AG09319 (cell line): ENCODE measurements at regions not wholly inside any gene's neighbourhood (a gene's known extent, or its start where the extent isn't known, plus 50 kb on each side); places are given as distances from the start of the nearest gene placed in this dataset.
"Not testable (repeated sequence)": the region's sequence is repeated elsewhere in the genome, so short reads cannot be mapped to it uniquely, and the experiment has no call there.

Experiments used
- DNase-seq: peaks from one replicate; pipeline ENCODE4 v3.0.0-alpha.2; 2010; ENCODE audit warnings: low read depth; ENCODE audit errors: extremely low read depth
- CTCF ChIP-seq: IDR thresholded peaks from 2 replicates; pipeline ENCODE4 v1.5.1; 2011; ENCODE audit warnings: low read depth, mild to moderate bottlenecking, inconsistent platforms, low read length, moderate library complexity

GRCh38 chr3:69647081-69647480, 92.2 kb upstream of the MITF start:
- TF ChIP-seq CTCF, result no peak

GRCh38 chr3:69646287-69647067, 92.8 kb upstream of the MITF start:
- DNase-seq, result no peak
- no peak for TF ChIP-seq CTCF

More at GRCh38 chr3:69647081-69647480, 92.2 kb upstream of the MITF start:
- no peak for DNase-seq

- no peak for TF ChIP-seq CTCF
- no peak for DNase-seq
Measured at GRCh38 chr3:69642606-69643005, 96.7 kb upstream of the MITF start.

GRCh38 chr3:69639851-69640250, 99.4 kb upstream of the MITF start:
- DNase-seq, result no peak
- no peak for TF ChIP-seq CTCF

- DNase-seq, result no peak
- no peak for TF ChIP-seq CTCF
Measured at GRCh38 chr3:69628951-69629350, 110.3 kb upstream of the MITF start.

GRCh38 chr3:69613286-69613685, 126.0 kb upstream of the MITF start:
- no peak for DNase-seq
- TF ChIP-seq CTCF, result no peak

- TF ChIP-seq CTCF, result no peak
Measured at GRCh38 chr3:69612791-69613190, 126.5 kb upstream of the MITF start.

GRCh38 chr3:69609566-69609965, 129.7 kb upstream of the MITF start:
- not testable (repeated sequence) for DNase-seq

More at GRCh38 chr3:69612791-69613190, 126.5 kb upstream of the MITF start:
- DNase-seq, result no peak
